HG03571 (cell line): ENCODE measurements at regions not wholly inside any gene's neighbourhood (a gene's known extent, or its start where the extent isn't known, plus 50 kb on each side); places are given as distances from the start of the nearest gene placed in this dataset.
A peak's percentile ranks its signal among the peaks of the same experiment; 100 is the strongest.
"Not testable (repeated sequence)": the region's sequence is repeated elsewhere in the genome, so short reads cannot be mapped to it uniquely, and the experiment has no call there.

Experiments
- ATAC-seq: cut with Tn5 transposase; IDR thresholded peaks from one replicate; pipeline ENCODE4 v1.9.1; 2021; ENCODE audit not compliant: unreplicated experiment

- ATAC-seq, result no peak
These were observed 597.9 kb upstream of the TBL1XR1 start for GRCh38 chr3:177795216-177795615.

GRCh38 chr3:177795859-177796258 is 598.6 kb upstream of the TBL1XR1 start:
- ATAC-seq, result no peak

GRCh38 chr3:177800147-177800546 is 602.9 kb upstream of the TBL1XR1 start:
- ATAC-seq, result not testable (repeated sequence)

GRCh38 chr3:177800561-177800960 is 603.3 kb upstream of the TBL1XR1 start:
- ATAC-seq, result no peak

- ATAC-seq, result no peak
These were observed 605.0 kb upstream of the TBL1XR1 start for GRCh38 chr3:177802151-177802900.

GRCh38 chr3:177803500-177803899 is 606.2 kb upstream of the TBL1XR1 start:
- no peak for ATAC-seq

- ATAC-seq, result no peak
These were observed 606.8 kb upstream of the TBL1XR1 start for GRCh38 chr3:177804032-177804431.

GRCh38 chr3:177804646-177805045 is 607.4 kb upstream of the TBL1XR1 start:
- no peak for ATAC-seq

- ATAC-seq, result no peak
These were observed 610.0 kb upstream of the TBL1XR1 start for GRCh38 chr3:177807150-177807875.

- ATAC-seq, result not testable (repeated sequence)
These were observed 611.7 kb upstream of the TBL1XR1 start for GRCh38 chr3:177808928-177809478.

- no peak for ATAC-seq
These were observed 612.9 kb upstream of the TBL1XR1 start for GRCh38 chr3:177810162-177810623.

- no peak for ATAC-seq
These were observed 613.8 kb upstream of the TBL1XR1 start for GRCh38 chr3:177811112-177811511.

GRCh38 chr3:177811835-177812234 is 614.6 kb upstream of the TBL1XR1 start:
- no peak for ATAC-seq

GRCh38 chr3:177812492-177812891 is 615.2 kb upstream of the TBL1XR1 start:
- no peak for ATAC-seq

- no peak for ATAC-seq
These were observed 616.0 kb upstream of the TBL1XR1 start for GRCh38 chr3:177813322-177813721.

- no peak for ATAC-seq
These were observed 619.5 kb upstream of the TBL1XR1 start for GRCh38 chr3:177816667-177817208.

- no peak for ATAC-seq
These were observed 620.5 kb upstream of the TBL1XR1 start for GRCh38 chr3:177817751-177818150.

GRCh38 chr3:177818712-177819240 is 621.5 kb upstream of the TBL1XR1 start:
- no peak for ATAC-seq

- peak; percentile 50 for ATAC-seq
These were observed 623.5 kb upstream of the TBL1XR1 start for GRCh38 chr3:177820683-177821316.

GRCh38 chr3:177822681-177823096 is 625.4 kb upstream of the TBL1XR1 start:
- ATAC-seq, result no peak

- no peak for ATAC-seq
These were observed 626.5 kb upstream of the TBL1XR1 start for GRCh38 chr3:177823701-177824189.
